Erythroblast (primary cell): ENCODE measurements at regions not wholly inside any gene's neighbourhood (a gene's known extent, or its start where the extent isn't known, plus 50 kb on each side); places are given as distances from the start of the nearest gene placed in this dataset.

Source experiments
- GATA1 ChIP-seq: IDR thresholded peaks from 2 replicates; pipeline ENCODE4 v1.6.1; 2011; ENCODE audit warnings: low read depth, mild to moderate bottlenecking, control low read depth, low read length, moderate library complexity
- POLR2A ChIP-seq: IDR thresholded peaks from 2 replicates; pipeline ENCODE4 v1.6.1; 2011; ENCODE audit warnings: mild to moderate bottlenecking, low read length

- TF ChIP-seq POLR2A (no peak), GATA1 (no peak)
Observed at GRCh38 chr9:80049096-80049782, 477.5 kb downstream of the TLE4 start.
